IMR-90 (cell line): ENCODE measurements at regions not wholly inside any gene's neighbourhood (a gene's known extent, or its start where the extent isn't known, plus 50 kb on each side); places are given as distances from the start of the nearest gene placed in this dataset.

Source experiments
- ATAC-seq: fragments of 200-7000 bp; cut with Tn5 transposase; 2 replicates; pipeline ENCODE4 v1.9.1; 2020; ENCODE audit warnings: low read depth, mild to moderate bottlenecking, moderate library complexity
- BruUV-seq: library from RNA; stranded (reverse); fragments of 400-500 nt; replicated peaks from 2 replicates; lab custom pipeline; 2021; lab: Mats Ljungman, UMichigan
- CTCF ChIA-PET: fragments of 300-600 bp; formaldehyde crosslinking; extraction: SDS; loops from one replicate; lab custom pipeline; 2021; ENCODE audit warnings: antibody characterized with exemption; lab: Yijun Ruan, JAX
- POLR2A ChIA-PET: fragments of 300-600 bp; sonication (Branson Sonifier 250); formaldehyde crosslinking; loops from one replicate; lab custom pipeline; 2022; ENCODE audit warnings: antibody characterized with exemption; ENCODE audit not compliant: unreplicated experiment; lab: Charles Lee
- DNase-seq: peaks from one replicate; pipeline ENCODE4 v3.0.0; 2013
- H2AFZ ChIP-seq: replicated peaks from 2 replicates; pipeline ENCODE3; 2013; ENCODE audit warnings: low read length, mild to moderate bottlenecking; ENCODE audit not compliant: poor library complexity
- H2AK5ac ChIP-seq: 2 replicates; pipeline ENCODE4 v1.6.1; 2013; ENCODE audit warnings: low read depth, low read length, inconsistent platforms
- H2AK9ac ChIP-seq: replicated peaks from 2 replicates; pipeline ENCODE3; 2013; ENCODE audit warnings: mild to moderate bottlenecking, low read depth, low read length, moderate library complexity; ENCODE audit not compliant: poor library complexity
- H2BK120ac ChIP-seq: 2 replicates; pipeline ENCODE4 v1.6.1; 2013; ENCODE audit warnings: low read depth, low read length, inconsistent platforms
- H2BK15ac ChIP-seq: 3 replicates; pipeline ENCODE4 v1.6.1; 2013; ENCODE audit warnings: low read depth, low read length, inconsistent platforms
- H2BK20ac ChIP-seq: 2 replicates; pipeline ENCODE4 v1.6.1; 2013; ENCODE audit warnings: low read depth, mild to moderate bottlenecking, inconsistent platforms, low read length, moderate library complexity
- H2BK5ac ChIP-seq: 2 replicates; pipeline ENCODE4 v1.6.1; 2013; ENCODE audit warnings: mild to moderate bottlenecking, low read depth, low read length, inconsistent platforms; ENCODE audit not compliant: poor library complexity, severe bottlenecking
- H3K14ac ChIP-seq: replicated peaks from 2 replicates; pipeline ENCODE4 v1.6.1; 2013; ENCODE audit warnings: low read depth, low read length, inconsistent platforms
- H3K18ac ChIP-seq: 2 replicates; pipeline ENCODE4 v1.6.1; 2013; ENCODE audit warnings: low read depth, low read length, control low read depth
- H3K23ac ChIP-seq: 2 replicates; pipeline ENCODE4 v1.6.1; 2013; ENCODE audit warnings: low read depth, low read length, inconsistent platforms
- H3K27ac ChIP-seq: 2 replicates; pipeline ENCODE4 v1.5.1; 2013; ENCODE audit warnings: mild to moderate bottlenecking, control low read depth, low read length; ENCODE audit not compliant: insufficient read depth
- H3K27me3 ChIP-seq: 2 replicates; pipeline ENCODE4 v1.6.1; 2013; ENCODE audit warnings: low read length; ENCODE audit not compliant: control insufficient read depth, insufficient read depth
- H3K36me3 ChIP-seq: 2 replicates; pipeline ENCODE4 v1.6.1; 2013; ENCODE audit warnings: low read length, mixed read lengths; ENCODE audit not compliant: control insufficient read depth, insufficient read depth
- H3K4ac ChIP-seq: 2 replicates; pipeline ENCODE4 v1.6.1; 2013; ENCODE audit warnings: low read depth, low read length, inconsistent platforms
- H3K4me1 ChIP-seq: 2 replicates; pipeline ENCODE4 v1.6.1; 2013; ENCODE audit warnings: low read length, mixed read lengths; ENCODE audit not compliant: control insufficient read depth, insufficient read depth
- H3K4me2 ChIP-seq: 2 replicates; pipeline ENCODE4 v1.6.1; 2013; ENCODE audit warnings: low read depth, mild to moderate bottlenecking, control low read depth, low read length, moderate library complexity
- H3K4me3 ChIP-seq: 2 replicates; pipeline ENCODE4 v1.5.1; 2013; ENCODE audit warnings: low read depth, mild to moderate bottlenecking, control low read depth, low read length, moderate library complexity; ENCODE audit not compliant: insufficient read depth
- H3K56ac ChIP-seq: 2 replicates; pipeline ENCODE4 v1.6.1; 2013; ENCODE audit warnings: low read length, inconsistent platforms; ENCODE audit not compliant: insufficient read depth; ENCODE audit errors: extremely low read depth
- H3K79me1 ChIP-seq, 2 experiments: 2 replicates each; pipeline ENCODE4 v1.6.1; 2013; ENCODE audit warnings: low read length in 2 of 2, inconsistent platforms in 1 of 2, low read depth in 1 of 2
- H3K9ac ChIP-seq: 2 replicates; pipeline ENCODE4 v1.6.1; 2013; ENCODE audit warnings: low read depth, low read length, control low read depth
- H3K9me1 ChIP-seq: 2 replicates; pipeline ENCODE4 v1.6.1; 2013; ENCODE audit warnings: low read length, inconsistent platforms; ENCODE audit not compliant: insufficient read depth
- H3K9me3 ChIP-seq: 2 replicates; pipeline ENCODE4 v1.6.1; 2013; ENCODE audit warnings: low read length; ENCODE audit not compliant: control insufficient read depth, insufficient read depth
- H4K20me1 ChIP-seq: 2 replicates; pipeline ENCODE4 v1.6.1; 2013; ENCODE audit warnings: low read length, inconsistent platforms; ENCODE audit not compliant: insufficient read depth
- H4K5ac ChIP-seq: 2 replicates; pipeline ENCODE4 v1.6.1; 2013; ENCODE audit warnings: mild to moderate bottlenecking, low read depth, low read length, control low read depth
- H4K8ac ChIP-seq, 2 experiments: 2 replicates each; pipeline ENCODE4 v1.6.1; 2013; ENCODE audit warnings: low read depth in 2 of 2, low read length in 2 of 2, control low read depth in 1 of 2, inconsistent platforms in 1 of 2
- H4K91ac ChIP-seq: 2 replicates; pipeline ENCODE4 v1.6.1; 2013; ENCODE audit warnings: low read depth, low read length, inconsistent platforms; ENCODE audit not compliant: insufficient read depth
- CEBPB ChIP-seq: IDR thresholded peaks from 2 replicates; pipeline ENCODE4 v1.6.1; 2012; ENCODE audit warnings: low read depth, low read length, improper control_type of control experiment
- MAZ ChIP-seq: IDR thresholded peaks from 2 replicates; pipeline ENCODE4 v1.6.1; 2012; ENCODE audit warnings: low read depth, mild to moderate bottlenecking, low read length, improper control_type of control experiment, moderate library complexity, borderline replicate concordance
- POLR2A ChIP-seq: IDR thresholded peaks from 2 replicates; pipeline ENCODE4 v1.6.1; 2012; ENCODE audit warnings: mild to moderate bottlenecking, low read depth, low read length
- RFX5 ChIP-seq: IDR thresholded peaks from 2 replicates; pipeline ENCODE4 v1.8.0; 2012; ENCODE audit warnings: low read depth, mild to moderate bottlenecking, low read length, moderate library complexity
- SMC3 ChIP-seq: fragments of 150-350 bp; IDR thresholded peaks from 2 replicates; pipeline ENCODE4 v1.6.1; 2016; ENCODE audit warnings: low read depth, mild to moderate bottlenecking, antibody characterized with exemption, low read length, moderate library complexity
- WGBS, 2 experiments: methylation state at CpG; one replicate each; pipeline versions ENCODE4 v1.1.5 to v1.1.7; 2013; ENCODE audit warnings: missing lambda C conversion rate in 2 of 2; ENCODE audit not compliant: insufficient read length in 1 of 2; ENCODE audit errors: extremely low coverage in 2 of 2; 5-methylcytosine and 5-hydroxymethylcytosine counted together
- dilution Hi-C: fragments of 300-500 bp; cut with HindIII; formaldehyde crosslinking; loops from one replicate; pipeline ENCODE4 v1.14.3; 2018; ENCODE audit warnings: low sequenced_read_pairs; ENCODE audit not compliant: unreplicated experiment
- in situ Hi-C: fragments of 300-500 bp; cut with MboI; formaldehyde crosslinking; loops from 3 replicates; pipeline ENCODE4 v1.14.3; 2019; ENCODE audit warnings: low sequenced_read_pairs, inconsistent platforms, mixed read lengths
- intact Hi-C: fragments of 100-400 bp; cut with micrococcal nuclease; formaldehyde crosslinking; loops from 2 replicates; pipeline ENCODE4 v1.10.0; 2022
- TF ChIP-seq, protein P1 (sequence below): fragments of 150-350 bp; IDR thresholded peaks from 2 replicates; pipeline ENCODE4 v1.6.1; 2016; ENCODE audit warnings: low read depth, mild to moderate bottlenecking, low read length, moderate library complexity, borderline replicate concordance
- TF ChIP-seq, protein P2 (sequence below): fragments of 150-350 bp; IDR thresholded peaks from 2 replicates; pipeline ENCODE4 v1.6.1; 2017; ENCODE audit warnings: mild to moderate bottlenecking, antibody characterized with exemption, low read length, low read depth

- Histone ChIP-seq H3K4me1 (no peaks in the 10 kb centered on the region), H2BK20ac (no peak overlapping the region), H4K5ac (no peak overlapping the region), H4K8ac (no peak overlapping the region), H4K20me1 (no peaks in the 10 kb centered on the region), H3K27ac (no peak overlapping the region), H3K56ac (no peak overlapping the region), H3K9ac (no peak overlapping the region), H3K36me3 (no peaks in the 10 kb centered on the region), H3K9me3 (no peaks in the 10 kb centered on the region), H2BK15ac (no peak overlapping the region), H3K18ac (no peak overlapping the region), H2BK5ac (no peak overlapping the region), H2AFZ (peak overlapping the region; percentile 5), H3K4me2 (no peak overlapping the region), H3K79me1 (no peaks in the 10 kb centered on the region), H3K9me1 (no peaks in the 10 kb centered on the region), H2BK120ac (no peak overlapping the region), H2AK5ac (no peak overlapping the region), H3K14ac (no peak overlapping the region), H3K27me3 (no peaks in the 10 kb centered on the region), H2AK9ac (no peak overlapping the region), H4K91ac (no peak overlapping the region), H3K4ac (no peak overlapping the region), H3K23ac (no peak overlapping the region), H3K4me3 (no peak overlapping the region)
- intact Hi-C loops (no loop called here), dilution Hi-C loops (no loop called here), in situ Hi-C loops (no loop called here)
- no TSS peak for BruUV-seq
- no peak for TF ChIP-seq POLR2A
- TF ChIP-seq, protein P1, sequence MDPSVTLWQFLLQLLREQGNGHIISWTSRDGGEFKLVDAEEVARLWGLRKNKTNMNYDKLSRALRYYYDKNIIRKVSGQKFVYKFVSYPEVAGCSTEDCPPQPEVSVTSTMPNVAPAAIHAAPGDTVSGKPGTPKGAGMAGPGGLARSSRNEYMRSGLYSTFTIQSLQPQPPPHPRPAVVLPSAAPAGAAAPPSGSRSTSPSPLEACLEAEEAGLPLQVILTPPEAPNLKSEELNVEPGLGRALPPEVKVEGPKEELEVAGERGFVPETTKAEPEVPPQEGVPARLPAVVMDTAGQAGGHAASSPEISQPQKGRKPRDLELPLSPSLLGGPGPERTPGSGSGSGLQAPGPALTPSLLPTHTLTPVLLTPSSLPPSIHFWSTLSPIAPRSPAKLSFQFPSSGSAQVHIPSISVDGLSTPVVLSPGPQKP = no peak
- TF ChIP-seq, protein P2, sequence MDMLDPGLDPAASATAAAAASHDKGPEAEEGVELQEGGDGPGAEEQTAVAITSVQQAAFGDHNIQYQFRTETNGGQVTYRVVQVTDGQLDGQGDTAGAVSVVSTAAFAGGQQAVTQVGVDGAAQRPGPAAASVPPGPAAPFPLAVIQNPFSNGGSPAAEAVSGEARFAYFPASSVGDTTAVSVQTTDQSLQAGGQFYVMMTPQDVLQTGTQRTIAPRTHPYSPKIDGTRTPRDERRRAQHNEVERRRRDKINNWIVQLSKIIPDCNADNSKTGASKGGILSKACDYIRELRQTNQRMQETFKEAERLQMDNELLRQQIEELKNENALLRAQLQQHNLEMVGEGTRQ = no peak
- no peak for TF ChIP-seq SMC3
- TF ChIP-seq MAZ = no peak
- TF ChIP-seq CEBPB = no peak
- no peak for TF ChIP-seq RFX5
- POLR2A ChIA-PET = no interaction called here
- 49% methylated on average over 5 of the region's 8 CpGs; no CpG with 5 or more reads in 1 of the 2 experiments for WGBS, 2 experiments
- DNase-seq (no peak), ATAC-seq (no peak)
- CTCF ChIA-PET = no interaction called here
Observed at GRCh38 chr6:49264909-49265308, 198.1 kb downstream of the MMUT start.
